ENCODE measurements at regions not wholly inside any gene's neighbourhood (a gene's known extent, or its start where the extent isn't known, plus 50 kb on each side); places are given as distances from the start of the nearest gene placed in this dataset.

DNA sequence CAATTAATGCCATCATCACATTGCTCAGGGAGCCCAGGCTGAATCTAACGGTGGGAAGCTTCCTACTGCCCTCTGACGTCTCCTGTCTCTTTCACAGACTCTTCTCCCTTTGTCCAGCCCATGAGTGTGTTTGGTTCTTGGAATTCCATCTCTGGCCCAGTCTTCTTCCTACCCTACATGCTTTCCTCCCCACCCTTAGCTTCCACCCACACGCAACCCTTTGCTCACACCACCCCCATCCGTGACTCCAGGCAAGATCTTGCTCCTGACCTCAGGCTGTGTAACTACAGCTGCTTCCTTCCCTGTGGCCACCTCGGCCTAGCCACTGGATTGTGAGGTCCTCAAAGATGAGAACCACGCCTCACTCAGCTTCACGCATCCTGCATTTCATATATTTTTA, 72.3 kb upstream of the THBS1 start:
- TF ChIP-seq, protein P1, sequence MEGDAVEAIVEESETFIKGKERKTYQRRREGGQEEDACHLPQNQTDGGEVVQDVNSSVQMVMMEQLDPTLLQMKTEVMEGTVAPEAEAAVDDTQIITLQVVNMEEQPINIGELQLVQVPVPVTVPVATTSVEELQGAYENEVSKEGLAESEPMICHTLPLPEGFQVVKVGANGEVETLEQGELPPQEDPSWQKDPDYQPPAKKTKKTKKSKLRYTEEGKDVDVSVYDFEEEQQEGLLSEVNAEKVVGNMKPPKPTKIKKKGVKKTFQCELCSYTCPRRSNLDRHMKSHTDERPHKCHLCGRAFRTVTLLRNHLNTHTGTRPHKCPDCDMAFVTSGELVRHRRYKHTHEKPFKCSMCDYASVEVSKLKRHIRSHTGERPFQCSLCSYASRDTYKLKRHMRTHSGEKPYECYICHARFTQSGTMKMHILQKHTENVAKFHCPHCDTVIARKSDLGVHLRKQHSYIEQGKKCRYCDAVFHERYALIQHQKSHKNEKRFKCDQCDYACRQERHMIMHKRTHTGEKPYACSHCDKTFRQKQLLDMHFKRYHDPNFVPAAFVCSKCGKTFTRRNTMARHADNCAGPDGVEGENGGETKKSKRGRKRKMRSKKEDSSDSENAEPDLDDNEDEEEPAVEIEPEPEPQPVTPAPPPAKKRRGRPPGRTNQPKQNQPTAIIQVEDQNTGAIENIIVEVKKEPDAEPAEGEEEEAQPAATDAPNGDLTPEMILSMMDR (IDR thresholded peaks at IDR 0.05 in 8 of 11, conservative IDR thresholded peaks at IDR 0.05 in 3 of 11): no peak
- no peak for TF ChIP-seq POLR2A (IDR thresholded peaks at IDR 0.05)

Data from spleen (tissue), 7 donors.